ENCODE measurements at regions not wholly inside any gene's neighbourhood (a gene's known extent, or its start where the extent isn't known, plus 50 kb on each side); places are given as distances from the start of the nearest gene placed in this dataset.

- Histone ChIP-seq H3K4me3 (ENCODE audit: low read length) (no peak overlapping the region), H3K9me3 (ENCODE audit: low read depth, low read length) (no peaks in the 10 kb centered on the region), H3K27me3 (ENCODE audit: insufficient read depth, low read length) (no peaks in the 10 kb centered on the region)
Measured at GRCh38 chr6:169849396-169849795, 98.0 kb downstream of the ERMARD start.

GRCh38 chr6:169848946-169849345 is 97.5 kb downstream of the ERMARD start:
- no peaks in the 10 kb centered on the region for H3K4me1 ChIP-seq (ENCODE audit: insufficient read depth, low read length)

More at GRCh38 chr6:169849396-169849795, 98.0 kb downstream of the ERMARD start:
- H3K4me1 ChIP-seq (ENCODE audit: insufficient read depth, low read length): no peaks in the 10 kb centered on the region

GRCh38 chr6:169847901-169848311 is 96.5 kb downstream of the ERMARD start:
- no peak overlapping the region for H3K4me3 ChIP-seq (ENCODE audit: low read length)
- H3K4me1 ChIP-seq (ENCODE audit: insufficient read depth, low read length): no peaks in the 10 kb centered on the region
- no peaks in the 10 kb centered on the region for H3K9me3 ChIP-seq (ENCODE audit: low read depth, low read length)
- no peaks in the 10 kb centered on the region for H3K27me3 ChIP-seq (ENCODE audit: insufficient read depth, low read length)

More at GRCh38 chr6:169848946-169849345, 97.5 kb downstream of the ERMARD start:
- Histone ChIP-seq H3K4me3 (ENCODE audit: low read length) (no peak overlapping the region), H3K27me3 (ENCODE audit: insufficient read depth, low read length) (no peaks in the 10 kb centered on the region), H3K9me3 (ENCODE audit: low read depth, low read length) (no peaks in the 10 kb centered on the region)

- Histone ChIP-seq H3K27me3 (ENCODE audit: insufficient read depth, low read length) (no peaks in the 10 kb centered on the region), H3K9me3 (ENCODE audit: low read depth, low read length) (no peaks in the 10 kb centered on the region), H3K4me3 (ENCODE audit: low read length) (no peak overlapping the region), H3K4me1 (ENCODE audit: insufficient read depth, low read length) (no peaks in the 10 kb centered on the region)
Measured at GRCh38 chr6:169847141-169847674, 95.8 kb downstream of the ERMARD start.

GRCh38 chr6:169846286-169847056 is 95.0 kb downstream of the ERMARD start:
- H3K4me1 ChIP-seq (ENCODE audit: insufficient read depth, low read length): no peaks in the 10 kb centered on the region
- H3K27me3 ChIP-seq (ENCODE audit: insufficient read depth, low read length): no peaks in the 10 kb centered on the region
- no peak overlapping the region for H3K4me3 ChIP-seq (ENCODE audit: low read length)
- no peaks in the 10 kb centered on the region for H3K9me3 ChIP-seq (ENCODE audit: low read depth, low read length)

- Histone ChIP-seq H3K27me3 (ENCODE audit: insufficient read depth, low read length) (no peaks in the 10 kb centered on the region), H3K4me1 (ENCODE audit: insufficient read depth, low read length) (no peaks in the 10 kb centered on the region), H3K9me3 (ENCODE audit: low read depth, low read length) (no peaks in the 10 kb centered on the region), H3K4me3 (ENCODE audit: low read length) (no peak overlapping the region)
Measured at GRCh38 chr6:169845426-169846285, 94.2 kb downstream of the ERMARD start.

GRCh38 chr6:169844946-169845345 is 93.5 kb downstream of the ERMARD start:
- no peaks in the 10 kb centered on the region for H3K9me3 ChIP-seq (ENCODE audit: low read depth, low read length)

GRCh38 chr6:169843991-169844390 is 92.6 kb downstream of the ERMARD start:
- H3K27me3 ChIP-seq (ENCODE audit: insufficient read depth, low read length): no peaks in the 10 kb centered on the region
- no peaks in the 10 kb centered on the region for H3K9me3 ChIP-seq (ENCODE audit: low read depth, low read length)
- no peak overlapping the region for H3K4me3 ChIP-seq (ENCODE audit: low read length)
- no peaks in the 10 kb centered on the region for H3K4me1 ChIP-seq (ENCODE audit: insufficient read depth, low read length)

More at GRCh38 chr6:169844946-169845345, 93.5 kb downstream of the ERMARD start:
- Histone ChIP-seq H3K4me1 (ENCODE audit: insufficient read depth, low read length) (no peaks in the 10 kb centered on the region), H3K4me3 (ENCODE audit: low read length) (no peak overlapping the region), H3K27me3 (ENCODE audit: insufficient read depth, low read length) (no peaks in the 10 kb centered on the region)

GRCh38 chr6:169843110-169843509 is 91.7 kb downstream of the ERMARD start:
- H3K9me3 ChIP-seq (ENCODE audit: low read depth, low read length): no peaks in the 10 kb centered on the region
- H3K27me3 ChIP-seq (ENCODE audit: insufficient read depth, low read length): no peaks in the 10 kb centered on the region
- H3K4me3 ChIP-seq (ENCODE audit: low read length): no peak overlapping the region
- no peaks in the 10 kb centered on the region for H3K4me1 ChIP-seq (ENCODE audit: insufficient read depth, low read length)

GRCh38 chr6:169841907-169842606 is 90.6 kb downstream of the ERMARD start:
- Histone ChIP-seq H3K9me3 (ENCODE audit: low read depth, low read length) (no peaks in the 10 kb centered on the region), H3K4me1 (ENCODE audit: insufficient read depth, low read length) (no peaks in the 10 kb centered on the region), H3K27me3 (ENCODE audit: insufficient read depth, low read length) (no peaks in the 10 kb centered on the region), H3K4me3 (ENCODE audit: low read length) (no peak overlapping the region)

GRCh38 chr6:169841251-169841650 is 89.8 kb downstream of the ERMARD start:
- Histone ChIP-seq H3K4me3 (ENCODE audit: low read length) (no peak overlapping the region), H3K4me1 (ENCODE audit: insufficient read depth, low read length) (no peaks in the 10 kb centered on the region), H3K9me3 (ENCODE audit: low read depth, low read length) (no peaks in the 10 kb centered on the region), H3K27me3 (ENCODE audit: insufficient read depth, low read length) (no peaks in the 10 kb centered on the region)

- Histone ChIP-seq H3K4me1 (ENCODE audit: insufficient read depth, low read length) (no peaks in the 10 kb centered on the region), H3K9me3 (ENCODE audit: low read depth, low read length) (no peaks in the 10 kb centered on the region), H3K27me3 (ENCODE audit: insufficient read depth, low read length) (peaks cover 4% of the 10 kb centered on the region), H3K4me3 (ENCODE audit: low read length) (no peak overlapping the region)
Measured at GRCh38 chr6:169839898-169840631, 88.6 kb downstream of the ERMARD start.

GRCh38 chr6:169839493-169839892 is 88.1 kb downstream of the ERMARD start:
- Histone ChIP-seq H3K9me3 (ENCODE audit: low read depth, low read length) (no peaks in the 10 kb centered on the region), H3K4me3 (ENCODE audit: low read length) (no peak overlapping the region), H3K4me1 (ENCODE audit: insufficient read depth, low read length) (no peaks in the 10 kb centered on the region), H3K27me3 (ENCODE audit: insufficient read depth, low read length) (peaks cover 8% of the 10 kb centered on the region)

- H3K27me3 ChIP-seq (ENCODE audit: insufficient read depth, low read length): peaks cover 8% of the 10 kb centered on the region
- no peaks in the 10 kb centered on the region for H3K4me1 ChIP-seq (ENCODE audit: insufficient read depth, low read length)
- no peaks in the 10 kb centered on the region for H3K9me3 ChIP-seq (ENCODE audit: low read depth, low read length)
- no peak overlapping the region for H3K4me3 ChIP-seq (ENCODE audit: low read length)
Measured at GRCh38 chr6:169839029-169839481, 87.6 kb downstream of the ERMARD start.

Measured in mononuclear cell (primary cell).